Transverse colon (tissue), 3 donors: ENCODE measurements at regions not wholly inside any gene's neighbourhood (a gene's known extent, or its start where the extent isn't known, plus 50 kb on each side); places are given as distances from the start of the nearest gene placed in this dataset.

Source experiments
- POLR2A ChIP-seq: fragments of 450-650 bp; IDR thresholded peaks from one replicate; pipeline ENCODE4 v1.6.1; 2016; ENCODE audit warnings: antibody characterized with exemption, mild to moderate bottlenecking, moderate library complexity
- POLR2AphosphoS5 ChIP-seq, 3 donors: sonication (generic); formaldehyde crosslinking; IDR thresholded peaks; one replicate each; pipeline ENCODE4 v1.6.1; 2016; ENCODE audit warnings: antibody characterized with exemption in 3 of 3

DNA sequence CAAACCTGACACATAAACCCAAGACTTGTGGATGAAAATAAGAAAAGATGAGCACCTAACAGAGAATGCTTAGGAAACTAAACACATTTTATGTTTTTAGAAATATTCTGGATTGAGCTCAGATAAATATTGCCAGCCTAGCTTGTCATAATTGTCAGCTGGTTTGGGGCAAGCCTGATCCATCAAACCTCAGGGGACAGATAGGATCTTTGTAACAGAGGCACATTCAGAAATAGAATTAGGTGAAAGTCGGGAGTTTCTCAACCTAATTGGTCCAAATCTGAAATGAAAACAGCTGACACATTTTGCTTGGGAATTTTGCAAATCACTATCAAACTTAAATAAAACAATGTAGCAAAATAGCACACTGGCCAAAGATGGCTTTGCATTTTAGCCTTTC lies 503.7 kb downstream of the ANXA1 start:
- TF ChIP-seq POLR2A = no peak
- no peak for TF ChIP-seq POLR2AphosphoS5 (IDR thresholded peaks at IDR 0.05)
